ENCODE measurements at regions not wholly inside any gene's neighbourhood (a gene's known extent, or its start where the extent isn't known, plus 50 kb on each side); places are given as distances from the start of the nearest gene placed in this dataset.

DNA sequence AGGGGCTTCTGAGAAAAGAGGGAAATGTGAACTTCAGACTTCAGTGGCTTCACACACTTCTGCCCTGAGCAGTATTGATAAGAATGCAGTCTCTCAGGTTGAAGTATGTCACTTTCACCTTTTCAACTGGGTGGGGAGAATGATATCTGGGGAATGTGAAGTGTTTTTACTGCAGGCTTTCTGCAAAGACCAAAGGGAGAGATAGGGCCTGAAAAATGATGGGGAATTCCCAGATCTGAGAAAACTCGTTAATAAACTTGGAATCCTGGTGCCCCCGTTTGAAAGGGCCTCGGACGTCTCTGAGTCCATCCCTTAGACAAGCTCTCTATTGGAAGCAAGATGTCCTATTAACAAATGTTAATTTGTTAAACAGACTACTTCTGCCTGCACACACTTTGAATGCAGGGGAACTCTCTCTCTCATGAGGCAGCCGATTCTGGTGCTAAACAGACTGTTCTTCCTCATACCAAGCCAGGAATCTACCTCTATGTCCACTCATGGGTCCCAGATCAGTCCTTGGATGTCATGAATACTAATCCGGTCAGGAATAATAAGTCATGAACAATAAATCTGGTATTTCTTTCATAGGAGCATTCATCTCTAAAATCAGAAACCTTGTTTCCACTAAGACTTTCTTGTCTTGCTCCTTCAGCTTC is 193.6 kb downstream of the JCAD start:
- TF ChIP-seq POLR2AphosphoS5 (IDR thresholded peaks at IDR 0.05; ENCODE audit: borderline replicate concordance, low read depth, low read length) (no peak), EZH2 (IDR thresholded peaks at IDR 0.05) (no peak)

All from SK-N-MC (cell line).